GM12878 (cell line): ENCODE measurements at regions not wholly inside any gene's neighbourhood (a gene's known extent, or its start where the extent isn't known, plus 50 kb on each side); places are given as distances from the start of the nearest gene placed in this dataset.

Source experiments
- ATAC-seq: fragments of 200-7000 bp; cut with Tn5 transposase; 3 replicates; pipeline ENCODE4 v1.9.1; 2020; ENCODE audit warnings: mild to moderate bottlenecking, moderate library complexity
- BruUV-seq: library from RNA; stranded (reverse); fragments of 400-500 nt; replicated peaks from 2 replicates; lab custom pipeline; 2021; lab: Mats Ljungman, UMichigan
- CTCF ChIA-PET: fragments of 300-600 bp; sonication (Branson Sonifier 250); formaldehyde crosslinking; extraction: SDS; loops from one replicate; lab custom pipeline; 2021; ENCODE audit warnings: inconsistent platforms; lab: Yijun Ruan, JAX
- POLR2A ChIA-PET: fragments of 350-600 bp; formaldehyde crosslinking; extraction: SDS; loops from one replicate; lab custom pipeline; 2021; ENCODE audit warnings: inconsistent platforms; lab: Charles Lee
- RAD21 ChIA-PET: fragments of 300-600 bp; sonication (Branson Sonifier 250); formaldehyde crosslinking; loops from one replicate; lab custom pipeline; 2023; ENCODE audit warnings: antibody characterized with exemption; ENCODE audit not compliant: unreplicated experiment; lab: Charles Lee
- SMC1A ChIA-PET: fragments of 300-600 bp; sonication (Branson Sonifier 250); formaldehyde crosslinking; loops from one replicate; lab custom pipeline; 2023; ENCODE audit not compliant: unreplicated experiment, uncharacterized antibody; lab: Charles Lee
- DNase-seq: peaks from one replicate; pipeline ENCODE4 v3.0.0-alpha.2; 2011; ENCODE audit warnings: low read depth, low spot score
- FAIRE-seq: peaks from 3 replicates; lab custom pipeline; 2011; peaks lifted over from hg19 to GRCh38; lab: Jason Lieb, UNC
- H2AFZ ChIP-seq: 2 replicates; pipeline ENCODE4 v1.6.0; 2011; ENCODE audit warnings: low read depth, low read length, control low read depth; ENCODE audit not compliant: control insufficient read depth
- H3K27ac ChIP-seq: 2 replicates; pipeline ENCODE4 v1.5.1; 2011; ENCODE audit warnings: control low read depth; ENCODE audit not compliant: control insufficient read depth, insufficient read depth
- H3K27me3 ChIP-seq, 2 experiments: replicated peaks in 1 of 2; 2 replicates each; pipeline versions ENCODE4 v1.6.0 to v1.6.1; 2011; ENCODE audit warnings: low read length in 1 of 2; ENCODE audit not compliant: control insufficient read depth in 2 of 2, insufficient read depth in 2 of 2
- H3K36me3 ChIP-seq, 2 experiments: 2 replicates each; pipeline ENCODE4 v1.5.1; 2011; ENCODE audit warnings: low read length in 1 of 2; ENCODE audit not compliant: control insufficient read depth in 2 of 2, insufficient read depth in 2 of 2
- H3K4me1 ChIP-seq: 2 replicates; pipeline ENCODE4 v1.6.1; 2011; ENCODE audit warnings: mild to moderate bottlenecking, low read length, moderate library complexity, mixed read lengths; ENCODE audit not compliant: control insufficient read depth, insufficient read depth
- H3K4me2 ChIP-seq: 2 replicates; pipeline ENCODE4 v1.6.0; 2011; ENCODE audit warnings: control low read depth; ENCODE audit not compliant: control insufficient read depth, insufficient read depth
- H3K4me3 ChIP-seq: fragments of 200-600 bp; sonication (generic); 2 replicates; pipeline ENCODE4 v1.5.1; 2016
- H3K79me2 ChIP-seq: 2 replicates; pipeline ENCODE4 v1.6.0; 2011; ENCODE audit warnings: low read length; ENCODE audit not compliant: control insufficient read depth, insufficient read depth
- H3K9ac ChIP-seq: 2 replicates; pipeline ENCODE4 v1.8.0; 2011; ENCODE audit warnings: low read length, control low read depth, mixed read lengths; ENCODE audit not compliant: control insufficient read depth, insufficient read depth
- H3K9me3 ChIP-seq: replicated peaks from 3 replicates; pipeline ENCODE4 v1.5.1; 2011; ENCODE audit warnings: mild to moderate bottlenecking, low read length; ENCODE audit not compliant: control insufficient read depth, insufficient read depth
- H4K20me1 ChIP-seq: 2 replicates; pipeline ENCODE4 v1.6.0; 2011; ENCODE audit not compliant: control insufficient read depth, insufficient read depth
- ATF3 ChIP-seq: IDR thresholded peaks from 2 replicates; pipeline ENCODE4 v1.6.1; 2011; ENCODE audit warnings: low read depth, mild to moderate bottlenecking, low read length, moderate library complexity, borderline replicate concordance; ENCODE audit errors: extremely low read depth
- BCL11A ChIP-seq: IDR thresholded peaks from 2 replicates; pipeline ENCODE4 v1.6.1; 2011; ENCODE audit warnings: low read depth, low read length
- GABPA ChIP-seq: IDR thresholded peaks from 2 replicates; pipeline ENCODE4 v1.6.1; 2014; ENCODE audit warnings: antibody characterized with exemption, low read depth, mild to moderate bottlenecking, inconsistent platforms
- MEF2A ChIP-seq: IDR thresholded peaks from 2 replicates; pipeline ENCODE4 v1.6.1; 2011; ENCODE audit warnings: low read depth, mild to moderate bottlenecking, low read length, moderate library complexity; ENCODE audit not compliant: insufficient read depth
- MXI1 ChIP-seq: fragments of 150-350 bp; IDR thresholded peaks from 2 replicates; pipeline ENCODE4 v1.6.1; 2011; ENCODE audit warnings: low read depth, mild to moderate bottlenecking, inconsistent platforms, low read length, improper control_type of control experiment
- NBN ChIP-seq: fragments of 450-650 bp; IDR thresholded peaks from 2 replicates; pipeline ENCODE4 v1.6.1; 2016
- RBBP5 ChIP-seq: fragments of 200-600 bp; sonication (generic); conservative IDR thresholded peaks from 2 replicates; pipeline ENCODE4 v1.6.1; 2016
- RELB ChIP-seq: fragments of 450-650 bp; IDR thresholded peaks from 2 replicates; pipeline ENCODE4 v1.6.1; 2017; ENCODE audit warnings: low read depth, mild to moderate bottlenecking, moderate library complexity
- REST ChIP-seq: IDR thresholded peaks from 2 replicates; pipeline ENCODE4 v1.6.1; 2012; ENCODE audit warnings: mild to moderate bottlenecking, low read depth, low read length
- SIN3A ChIP-seq: IDR thresholded peaks from 2 replicates; pipeline ENCODE4 v1.6.1; 2012; ENCODE audit warnings: low read depth, low read length, improper control_type of control experiment
- SKIL ChIP-seq: fragments of 450-650 bp; IDR thresholded peaks from 2 replicates; pipeline ENCODE4 v1.6.1; 2017; ENCODE audit warnings: mild to moderate bottlenecking, low read depth, inconsistent platforms; ENCODE audit not compliant: poor library complexity, severe bottlenecking
- SUPT20H ChIP-seq: IDR thresholded peaks from 2 replicates; pipeline ENCODE4 v1.6.1; 2011; ENCODE audit warnings: low read depth, mild to moderate bottlenecking, low read length, moderate library complexity, borderline replicate concordance; ENCODE audit not compliant: control insufficient read depth
- SUZ12 ChIP-seq: fragments of 200-600 bp; sonication (generic); IDR thresholded peaks from one replicate; pipeline ENCODE4 v1.6.1; 2018; ENCODE audit warnings: antibody characterized with exemption, mild to moderate bottlenecking; ENCODE audit not compliant: unreplicated experiment
- YBX1 ChIP-seq: fragments of 450-650 bp; IDR thresholded peaks from 2 replicates; pipeline ENCODE4 v1.6.1; 2016; ENCODE audit warnings: antibody characterized with exemption
- ZNF207 ChIP-seq: fragments of 450-650 bp; IDR thresholded peaks from 2 replicates; pipeline ENCODE4 v1.6.1; 2014; ENCODE audit warnings: antibody characterized with exemption, mild to moderate bottlenecking, borderline replicate concordance
- WGBS: methylation state at CpG from one replicate; pipeline ENCODE4 v1.1.6; 2016; ENCODE audit warnings: low lambda C conversion rate; ENCODE audit not compliant: insufficient replicate concordance, insufficient coverage; ENCODE audit errors: missing lambda C conversion rate; 5-methylcytosine and 5-hydroxymethylcytosine counted together
- in situ Hi-C: fragments of 300-500 bp; cut with MboI; formaldehyde crosslinking; loops from 9 replicates; pipeline ENCODE4 v1.14.3; 2018; ENCODE audit warnings: mixed read lengths
- intact Hi-C: fragments of 100-400 bp; cut with micrococcal nuclease; formaldehyde crosslinking; loops from one replicate; pipeline ENCODE4 v1.14.2; 2022; ENCODE audit not compliant: unreplicated experiment

- CTCF ChIA-PET, result interaction anchor here (0.8 kb wide), 1 partner anchor 10 kb away, joined by 3 read pairs; no protein-coding TSS in a partner anchor
- Histone ChIP-seq H3K36me3 (no peaks in the 10 kb centered on the region), H3K4me1 (no peaks in the 10 kb centered on the region), H3K9ac (no peak overlapping the region), H4K20me1 (no peaks in the 10 kb centered on the region), H3K27me3 (no peaks in the 10 kb centered on the region), H3K79me2 (no peaks in the 10 kb centered on the region), H3K4me2 (no peak overlapping the region), H3K27ac (no peak overlapping the region), H3K4me3 (no peak overlapping the region), H2AFZ (no peak overlapping the region), H3K9me3 (no peaks in the 10 kb centered on the region)
- POLR2A ChIA-PET, result interaction anchor here (0.5 kb wide), 1 partner anchor 121 kb away, joined by 5 read pairs; no protein-coding TSS in a partner anchor
- 66% methylated on average over 4 of the region's 4 CpGs for WGBS
- TF ChIP-seq BCL11A (no peak), ATF3 (no peak), RBBP5 (no peak), REST (no peak), NBN (no peak), SUZ12 (no peak), YBX1 (no peak), ZNF207 (no peak), GABPA (no peak), SUPT20H (no peak), SKIL (no peak), RELB (no peak), MEF2A (no peak), MXI1 (no peak), SIN3A (no peak)
- SMC1A ChIA-PET, result interaction anchor here (1.0 kb wide), 1 partner anchor 19 kb away, joined by 3 read pairs; no protein-coding TSS in a partner anchor
- no peak for DNase-seq
- no peak for ATAC-seq
- RAD21 ChIA-PET, result no interaction called here
- FAIRE-seq, result no peak
- no TSS peak for BruUV-seq
- intact Hi-C loops (no loop called here), in situ Hi-C loops (no loop called here)
These were observed 105.8 kb downstream of the SPTSSA start for GRCh38 chr14:34356264-34356654.
